ENCODE measurements at regions not wholly inside any gene's neighbourhood (a gene's known extent, or its start where the extent isn't known, plus 50 kb on each side); places are given as distances from the start of the nearest gene placed in this dataset.

- Histone ChIP-seq H3K9me2 (no peaks in the 10 kb centered on the region), H3F3A (replicated peaks; ENCODE audit: insufficient read depth) (no peaks in the 10 kb centered on the region), H3K9ac (no peak overlapping the region), H3K4me2 (no peak overlapping the region), H3K36me3 (replicated peaks in 1 of 2; ENCODE audit: control insufficient read depth in 1 of 2, insufficient read depth in 2 of 2, low read length in 1 of 2) (no peaks in the 10 kb centered on the region), H3K27me3 (ENCODE audit: insufficient read depth) (no peaks in the 10 kb centered on the region), H3K4me3 (ENCODE audit: low read depth in 2 of 2, low read length in 1 of 2) (no peak overlapping the region), H3K27ac (ENCODE audit: low read depth in 2 of 2, low read length in 1 of 2) (no peak overlapping the region), H4K20me1 (ENCODE audit: insufficient read depth) (no peaks in the 10 kb centered on the region), H3K4me1 (ENCODE audit: control insufficient read depth in 1 of 2, insufficient read depth in 2 of 2, low read depth in 1 of 2, low read length in 1 of 2) (no peaks in the 10 kb centered on the region), H3K79me2 (ENCODE audit: insufficient read depth) (no peaks in the 10 kb centered on the region), H3K9me3 (no peaks in the 10 kb centered on the region), H2AFZ (ENCODE audit: low read depth) (no peak overlapping the region)
- TF ChIP-seq CTCF (IDR thresholded peaks at IDR 0.05) (no peak), USF2 (IDR thresholded peaks at IDR 0.05; ENCODE audit: borderline replicate concordance, low read depth, low read length) (no peak), GATA2 (CRISPR knock-in tag; IDR thresholded peaks at IDR 0.05) (no peak)
- CTCF ChIA-PET, result interaction anchor here (1.5 kb wide), 1 partner anchor 10 kb away, joined by 5 read pairs; no protein-coding TSS in a partner anchor
- 20% methylated on average over 2 of the region's 2 CpGs for WGBS (ENCODE audit: low lambda C conversion rate)
- DNase-seq, result no peak
- POLR2A ChIA-PET, result no interaction called here
These were observed 304.1 kb downstream of the MCTP2 start for GRCh38 chr15:94535298-94536048.

GRCh38 chr15:94536549-94536948, 305.2 kb downstream of the MCTP2 start:
- POLR2A ChIA-PET, result no interaction called here
- no peak overlapping the region for H3K9ac ChIP-seq
- WGBS (ENCODE audit: low lambda C conversion rate), result 4% methylated on average over 3 of the region's 3 CpGs
- TF ChIP-seq TCF12 (IDR thresholded peaks at IDR 0.05), result no peak
- no peak for TF ChIP-seq REST (IDR thresholded peaks at IDR 0.05; ENCODE audit: low read depth, low read length)
- no peak for TF ChIP-seq MEF2A (IDR thresholded peaks at IDR 0.05; ENCODE audit: borderline replicate concordance, low read depth)
- TF ChIP-seq USF2 (IDR thresholded peaks at IDR 0.05; ENCODE audit: borderline replicate concordance, low read depth, low read length), result no peak
- no peak for TF ChIP-seq RCOR1 (IDR thresholded peaks at IDR 0.05; ENCODE audit: low read length)
- TF ChIP-seq GATA2 (CRISPR knock-in tag; IDR thresholded peaks at IDR 0.05), result no peak
- no peaks in the 10 kb centered on the region for H3K27me3 ChIP-seq (ENCODE audit: insufficient read depth)
- H3K4me1 ChIP-seq (ENCODE audit: control insufficient read depth in 1 of 2, insufficient read depth in 2 of 2, low read depth in 1 of 2, low read length in 1 of 2), result no peaks in the 10 kb centered on the region
- DNase-seq, result no peak
- H3K36me3 ChIP-seq (replicated peaks in 1 of 2; ENCODE audit: control insufficient read depth in 1 of 2, insufficient read depth in 2 of 2, low read length in 1 of 2), result no peaks in the 10 kb centered on the region
- no peak overlapping the region for H2AFZ ChIP-seq (ENCODE audit: low read depth)
- no peak overlapping the region for H3K4me3 ChIP-seq (ENCODE audit: low read depth in 2 of 2, low read length in 1 of 2)
- CTCF ChIA-PET, result no interaction called here
- no peaks in the 10 kb centered on the region for H3K9me3 ChIP-seq
- H4K20me1 ChIP-seq (ENCODE audit: insufficient read depth), result no peaks in the 10 kb centered on the region
- no peak overlapping the region for H3K27ac ChIP-seq (ENCODE audit: low read depth in 2 of 2, low read length in 1 of 2)
- no peaks in the 10 kb centered on the region for H3K79me2 ChIP-seq (ENCODE audit: insufficient read depth)
- no peaks in the 10 kb centered on the region for H3F3A ChIP-seq (replicated peaks; ENCODE audit: insufficient read depth)
- no peaks in the 10 kb centered on the region for H3K9me2 ChIP-seq
- H3K4me2 ChIP-seq, result no peak overlapping the region
